GM21576 (cell line): ENCODE measurements at regions not wholly inside any gene's neighbourhood (a gene's known extent, or its start where the extent isn't known, plus 50 kb on each side); places are given as distances from the start of the nearest gene placed in this dataset.
A peak's percentile ranks its signal among the peaks of the same experiment; 100 is the strongest.

ENCODE experiments used
- ATAC-seq: cut with Tn5 transposase; IDR thresholded peaks from one replicate; pipeline ENCODE4 v1.9.1; 2021; ENCODE audit warnings: mild to moderate bottlenecking, moderate library complexity; ENCODE audit not compliant: unreplicated experiment

GRCh38 chr14:61193476-61193875, 87.7 kb downstream of the TMEM30B start:
- ATAC-seq, result no peak

GRCh38 chr14:61192989-61193388, 88.1 kb downstream of the TMEM30B start:
- no peak for ATAC-seq

- no peak for ATAC-seq
Measured at GRCh38 chr14:61191733-61192132, 89.4 kb downstream of the TMEM30B start.

- no peak for ATAC-seq
Measured at GRCh38 chr14:61190341-61190740, 90.8 kb downstream of the TMEM30B start.

- ATAC-seq, result peak; percentile 56
Measured at GRCh38 chr14:61188978-61189808, 91.9 kb downstream of the TMEM30B start.

- no peak for ATAC-seq
Measured at GRCh38 chr14:61188196-61188595, 92.9 kb downstream of the TMEM30B start.

GRCh38 chr14:61187196-61187905, 93.8 kb downstream of the TMEM30B start:
- ATAC-seq, result no peak

GRCh38 chr14:61186341-61187195, 94.6 kb downstream of the TMEM30B start:
- no peak for ATAC-seq

- ATAC-seq, result no peak
Measured at GRCh38 chr14:61185534-61185933, 95.6 kb downstream of the TMEM30B start.

- ATAC-seq, result no peak
Measured at GRCh38 chr14:61184112-61184511, 97.0 kb downstream of the TMEM30B start.

- ATAC-seq, result no peak
Measured at GRCh38 chr14:61183196-61183885, 97.8 kb downstream of the TMEM30B start.

- no peak for ATAC-seq
Measured at GRCh38 chr14:61179796-61180398, 101.2 kb downstream of the TMEM30B start.

GRCh38 chr14:61179061-61179690, 102.0 kb downstream of the TMEM30B start:
- ATAC-seq, result no peak

GRCh38 chr14:61178226-61179060, 102.7 kb downstream of the TMEM30B start:
- no peak for ATAC-seq

GRCh38 chr14:61177279-61178225, 103.6 kb downstream of the TMEM30B start:
- ATAC-seq, result no peak

- ATAC-seq, result no peak
Measured at GRCh38 chr14:61176686-61177085, 104.5 kb downstream of the TMEM30B start.

GRCh38 chr14:61174987-61175386, 106.2 kb downstream of the TMEM30B start:
- ATAC-seq, result no peak

- no peak for ATAC-seq
Measured at GRCh38 chr14:61174441-61174891, 106.7 kb downstream of the TMEM30B start.
